ENCODE measurements at regions not wholly inside any gene's neighbourhood (a gene's known extent, or its start where the extent isn't known, plus 50 kb on each side); places are given as distances from the start of the nearest gene placed in this dataset.

DNA sequence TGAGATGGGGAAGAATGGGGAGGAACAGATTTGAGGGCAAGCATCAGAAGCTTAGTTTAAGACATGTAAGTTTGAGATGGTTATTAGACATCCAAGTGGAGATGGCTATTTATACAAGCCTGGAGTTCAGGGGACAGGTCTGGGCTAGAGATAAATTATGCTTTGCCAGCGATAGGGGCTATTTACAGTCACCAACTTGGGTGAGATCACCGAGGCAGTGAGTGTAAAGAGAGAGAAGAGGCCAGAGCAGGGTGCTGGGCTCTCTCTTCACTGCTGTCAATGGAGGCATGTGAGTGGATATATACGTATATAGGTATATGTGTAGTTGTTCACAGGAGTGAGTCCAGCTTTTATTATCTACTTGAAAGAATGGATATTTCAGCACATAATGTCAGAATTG is 81.0 kb downstream of the QPCT start:
- DNase-seq (ENCODE audit: low read depth, low spot score) = no peak

- no peak for DNase-seq (ENCODE audit: low read depth, low spot score)
Observed at GRCh38 chr2:37427241-37427640, 82.8 kb downstream of the QPCT start.

GRCh38 chr2:37436323-37436722 is 91.9 kb downstream of the QPCT start:
- no peak for DNase-seq (ENCODE audit: low read depth, low spot score)

DNA sequence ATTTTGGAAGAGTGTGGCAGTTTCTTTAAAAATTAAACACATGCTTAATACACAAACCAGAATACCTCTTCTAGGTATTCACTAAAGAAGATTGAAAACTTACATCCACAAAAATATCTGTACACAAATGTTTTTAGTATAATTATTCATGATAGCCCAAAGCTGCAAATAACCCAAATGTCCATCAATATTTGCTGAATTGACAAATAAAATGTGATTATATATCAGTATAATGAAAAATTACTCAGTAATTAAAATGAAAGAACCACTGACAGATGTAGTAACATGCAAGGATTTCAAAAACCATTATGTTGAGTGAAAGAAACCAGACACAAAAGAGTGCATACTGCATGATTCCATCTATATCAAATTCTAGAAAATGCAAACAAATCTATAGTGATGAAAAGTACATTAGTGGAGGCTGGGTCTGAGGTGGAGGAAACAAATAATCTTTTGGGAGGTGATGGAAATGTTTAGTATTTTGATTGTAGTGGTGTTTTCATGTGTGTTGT is 94.8 kb downstream of the QPCT start:
- no peak for DNase-seq (ENCODE audit: low read depth, low spot score)

DNA sequence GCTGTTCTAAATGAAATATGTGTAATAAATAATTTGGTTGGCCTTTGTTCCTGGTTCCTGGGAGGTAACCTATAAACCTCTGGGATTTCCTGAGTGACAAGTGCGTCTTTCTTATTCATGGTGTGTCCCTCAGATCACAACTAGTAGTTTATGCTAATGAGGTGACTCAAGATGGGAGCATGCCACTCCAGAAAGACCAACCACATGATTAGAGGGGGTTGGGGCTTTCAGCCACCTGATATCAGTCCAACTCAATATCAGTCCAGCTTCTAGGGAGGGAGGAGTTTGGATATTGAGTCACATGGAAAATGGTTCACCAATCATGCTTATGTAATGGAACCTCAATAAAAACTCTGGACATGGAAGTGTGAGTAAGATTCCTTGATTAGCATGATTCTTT is 96.6 kb downstream of the QPCT start:
- no peak for DNase-seq (ENCODE audit: low read depth, low spot score)

GRCh38 chr2:37443082-37443481 is 98.7 kb downstream of the QPCT start:
- no peak for DNase-seq (ENCODE audit: low read depth, low spot score)

DNA sequence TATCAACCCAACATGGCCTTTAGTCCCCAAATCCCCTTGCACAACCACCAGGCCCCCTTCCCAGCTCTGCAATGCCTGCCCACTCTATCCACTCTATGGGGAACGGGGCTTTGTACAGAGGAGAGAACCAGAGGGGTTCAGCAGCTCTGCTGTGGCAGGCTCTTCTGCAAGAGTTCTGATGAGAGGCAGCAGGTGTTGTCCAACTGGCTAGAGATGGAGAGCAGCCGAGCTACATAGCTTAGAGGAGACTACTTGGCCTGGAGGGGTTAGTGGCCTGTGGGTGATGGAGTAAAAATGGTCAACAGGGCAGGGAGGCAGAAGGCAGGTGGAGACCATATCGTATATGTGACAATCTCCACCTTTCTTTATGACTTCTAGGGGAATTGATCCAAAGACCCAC is 103.0 kb downstream of the QPCT start:
- no peak for DNase-seq (ENCODE audit: low read depth, low spot score)

DNA sequence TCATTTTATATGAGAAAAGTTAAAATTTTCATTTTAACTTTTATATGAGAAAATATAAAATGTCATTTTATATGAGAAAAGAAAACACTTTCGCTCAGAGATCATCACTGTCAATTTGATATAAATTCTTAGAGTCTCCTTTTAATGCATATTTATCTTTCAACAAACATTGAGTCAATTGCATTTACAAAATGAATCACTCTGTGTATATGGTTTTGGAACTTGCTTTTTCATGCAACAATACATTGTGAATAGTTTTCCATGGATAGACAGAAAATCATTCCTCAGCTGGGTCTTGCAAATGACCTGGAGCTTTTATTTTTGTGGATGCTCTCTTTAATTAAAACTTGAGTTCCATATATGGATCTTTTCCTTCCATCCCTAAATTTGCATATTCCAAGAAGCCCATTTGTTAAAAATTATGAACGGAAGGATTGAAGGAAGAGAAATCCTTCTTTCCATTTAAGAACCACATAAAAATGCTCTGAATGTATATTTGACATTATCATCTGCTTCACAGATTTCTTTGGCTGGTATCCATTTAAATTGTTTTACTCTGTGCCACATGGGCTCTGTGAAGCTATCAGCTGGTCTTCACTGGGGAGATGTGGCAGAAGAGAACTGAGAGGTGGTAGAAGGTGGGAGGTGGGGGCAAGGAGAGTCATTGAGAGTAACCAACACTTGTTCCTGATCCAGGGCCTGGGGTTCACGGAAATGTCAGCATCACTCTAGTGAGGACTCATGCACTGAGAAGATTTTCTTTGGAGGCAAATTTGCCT is 104.1 kb downstream of the QPCT start:
- DNase-seq (ENCODE audit: low read depth, low spot score) = no peak

DNA sequence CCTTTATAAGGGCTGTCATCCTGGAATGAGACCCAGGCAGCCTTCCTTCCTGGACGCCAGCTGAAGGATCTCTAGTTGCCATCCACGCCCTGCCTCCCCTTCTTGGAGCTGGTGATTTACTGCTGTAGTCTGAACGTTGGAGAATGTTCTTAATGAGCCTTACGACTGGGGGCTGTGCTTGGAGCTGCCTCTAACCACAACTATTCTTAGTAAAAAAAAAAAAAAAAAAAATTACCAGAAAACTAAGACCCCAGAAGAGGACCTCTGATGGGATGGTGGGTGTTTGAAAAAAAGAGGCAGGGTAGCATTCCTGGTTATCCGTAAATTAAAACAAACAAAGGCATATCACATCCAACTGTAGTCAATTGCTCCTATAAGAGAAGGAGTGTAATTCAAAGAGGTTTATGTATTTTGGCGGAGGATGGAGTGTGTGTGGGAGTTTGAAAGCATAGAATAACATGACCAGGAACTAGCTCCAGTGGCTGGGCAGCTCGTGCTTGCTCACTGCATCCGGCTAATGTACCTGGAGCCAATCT is 105.4 kb downstream of the QPCT start:
- DNase-seq (ENCODE audit: low read depth, low spot score) = no peak

GRCh38 chr2:37453027-37453426 is 108.6 kb downstream of the QPCT start:
- DNase-seq (ENCODE audit: low read depth, low spot score) = no peak

DNA sequence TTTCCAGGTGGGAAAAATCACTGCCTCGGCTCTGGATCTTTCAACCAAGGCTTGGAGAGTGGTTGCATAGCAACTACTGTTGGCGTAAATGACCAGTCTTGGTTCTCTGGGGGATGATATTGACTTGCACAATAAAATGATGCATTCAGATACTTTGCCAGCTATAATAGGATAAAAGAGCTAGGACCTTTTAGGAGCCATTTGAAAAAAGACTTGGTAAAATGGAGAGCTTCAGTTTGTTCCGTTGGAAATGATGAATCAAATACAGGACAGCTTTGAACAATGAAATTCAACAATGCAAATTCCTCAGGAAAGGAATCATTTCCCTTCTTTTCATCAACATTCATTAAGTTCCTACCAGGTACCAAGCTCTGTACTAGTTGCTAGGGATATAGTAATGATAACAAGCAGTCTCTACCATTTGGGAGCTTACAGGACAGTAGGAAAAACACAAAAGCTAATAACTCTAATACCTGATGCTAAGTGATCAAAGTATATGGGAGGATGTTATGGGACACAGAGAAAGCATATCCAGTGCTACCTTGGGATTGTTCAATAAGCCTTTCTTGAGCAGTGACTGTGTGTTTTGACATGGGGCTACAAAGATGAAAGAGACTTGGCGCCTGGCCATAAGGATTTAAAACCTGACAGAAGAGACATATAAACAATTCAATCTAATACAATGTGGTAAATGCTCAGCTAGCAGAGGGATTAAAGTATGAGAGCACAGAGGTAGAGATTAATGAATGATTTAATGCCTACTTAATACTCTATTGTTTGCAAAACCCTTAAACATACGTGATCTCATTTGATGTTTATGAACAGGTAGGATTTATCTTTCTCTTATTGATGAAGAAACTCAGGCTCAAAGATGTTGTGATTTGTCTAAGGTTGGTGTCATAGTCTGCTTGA is 110.7 kb downstream of the QPCT start:
- no peak for DNase-seq (ENCODE audit: low read depth, low spot score)

DNA sequence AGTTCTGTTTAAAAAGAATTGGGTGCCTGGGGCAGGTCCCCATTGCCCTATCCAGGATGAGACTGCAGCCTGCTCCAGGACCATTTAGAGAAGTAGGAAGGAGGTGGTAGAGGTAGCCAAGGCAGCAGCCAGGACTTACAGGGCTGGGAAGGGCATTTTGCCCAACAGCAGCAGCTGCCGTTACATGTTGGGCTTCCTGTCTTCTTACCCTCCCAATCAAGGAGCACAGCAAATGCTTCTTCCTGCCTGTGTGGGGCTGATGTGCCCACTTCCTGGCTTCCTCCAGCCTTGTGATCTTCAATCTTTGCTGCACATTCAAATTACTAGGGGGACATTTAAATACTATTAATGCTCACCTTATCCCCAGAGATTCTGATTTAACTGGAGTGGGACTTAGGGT is 112.0 kb downstream of the QPCT start:
- no peak for DNase-seq (ENCODE audit: low read depth, low spot score)

DNA sequence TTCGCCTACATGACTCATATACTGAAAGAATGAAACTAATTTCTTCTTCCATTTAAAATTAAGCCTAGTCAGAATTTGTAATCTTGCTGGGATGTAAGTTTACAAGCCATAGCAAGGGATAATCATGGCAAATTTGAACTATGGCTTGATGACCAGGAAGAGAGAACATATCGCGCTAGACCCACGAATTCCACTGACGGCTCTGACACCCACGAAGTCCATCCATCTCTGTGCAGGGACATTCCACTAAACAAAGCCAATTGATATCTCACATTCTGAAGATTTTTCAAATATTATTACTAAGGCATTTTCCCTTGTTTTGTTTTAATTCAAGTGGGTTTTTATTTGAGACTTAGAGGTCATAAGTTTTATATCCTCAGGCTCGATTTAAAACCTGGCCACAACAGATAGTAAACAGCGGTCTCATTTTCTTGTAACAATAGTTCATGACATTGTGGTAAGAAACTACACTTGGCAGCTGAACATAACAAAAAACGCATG is 113.0 kb downstream of the QPCT start:
- DNase-seq (ENCODE audit: low read depth, low spot score) = no peak

DNA sequence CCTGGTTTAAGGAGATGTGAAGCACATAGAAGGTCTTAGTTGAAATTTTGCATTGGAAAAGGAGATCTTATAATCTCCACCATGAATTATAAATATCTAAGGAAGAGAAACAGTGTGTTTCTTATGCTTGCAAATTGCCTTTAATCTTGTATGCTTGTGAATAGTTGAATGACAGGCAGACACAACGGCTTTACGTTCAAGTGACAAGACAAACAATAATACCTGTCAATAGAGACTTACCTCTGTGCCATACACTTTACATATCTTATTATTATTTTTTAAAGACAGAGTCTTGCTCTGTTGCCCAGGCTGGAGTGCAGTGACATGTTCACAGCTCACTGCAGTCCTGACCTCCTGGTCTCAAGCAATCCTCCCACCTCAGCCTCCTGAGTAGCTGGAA is 113.7 kb downstream of the QPCT start:
- no peak for DNase-seq (ENCODE audit: low read depth, low spot score)

DNA sequence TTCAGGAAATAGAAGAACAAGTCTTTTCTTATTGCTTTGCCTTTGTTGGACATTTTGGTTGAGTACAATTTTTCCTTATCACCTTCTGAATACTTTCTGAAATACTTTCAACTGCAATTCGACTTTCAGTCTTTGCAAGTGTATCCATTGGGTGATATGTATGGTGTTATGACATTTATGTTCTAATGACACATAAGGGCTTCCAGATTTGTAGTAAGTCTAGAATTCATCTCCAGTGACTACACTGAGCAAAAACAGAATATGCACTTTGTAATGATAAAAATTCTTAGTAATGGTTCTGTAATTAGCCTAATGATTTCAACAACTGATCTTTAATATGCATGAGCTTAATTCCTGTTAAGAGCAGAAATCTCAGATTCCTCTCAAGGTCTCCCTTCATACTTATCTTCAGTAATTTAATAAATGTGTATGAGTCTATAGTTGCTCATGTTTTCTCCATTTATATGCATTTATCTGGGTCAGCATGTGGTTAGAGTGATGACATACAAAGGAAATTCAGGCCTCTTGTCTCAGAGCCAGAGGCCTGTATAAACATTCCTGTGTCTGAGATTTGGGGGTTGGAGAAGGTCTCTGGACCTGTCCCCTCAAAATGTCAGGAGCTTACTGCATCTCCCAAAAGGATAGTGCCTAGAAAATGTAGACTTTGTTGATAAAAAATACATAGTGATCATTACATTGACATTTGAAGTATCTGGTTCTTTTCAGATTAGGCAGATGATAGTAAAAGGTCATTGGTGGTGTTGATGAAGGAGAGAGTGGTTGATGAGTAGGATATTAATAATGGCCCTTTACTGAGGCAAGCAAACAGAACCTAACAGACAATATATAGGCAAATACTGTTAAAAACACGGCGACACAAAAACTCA is 114.9 kb downstream of the QPCT start:
- no peak for DNase-seq (ENCODE audit: low read depth, low spot score)

DNA sequence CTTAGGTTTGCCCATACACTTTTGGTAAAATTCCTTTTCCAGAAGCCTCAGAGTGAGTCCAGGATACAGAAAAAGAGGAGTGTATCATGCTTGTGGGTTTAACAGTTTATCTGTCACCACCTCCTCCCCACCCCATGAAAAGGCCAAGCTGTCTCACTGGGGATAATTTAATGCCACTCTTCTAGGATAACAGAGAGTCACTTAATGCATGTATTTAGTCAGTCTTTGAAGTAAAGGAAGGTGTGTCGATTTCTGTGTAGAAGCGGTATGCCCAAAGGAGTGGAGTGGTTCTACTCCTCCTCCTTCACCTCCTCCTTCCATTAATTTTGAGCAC is 116.4 kb downstream of the QPCT start:
- no peak for DNase-seq (ENCODE audit: low read depth, low spot score)

- peak; percentile 16 for DNase-seq (ENCODE audit: low read depth, low spot score)
Observed at GRCh38 chr2:37464067-37464466, 119.6 kb downstream of the QPCT start.

DNA sequence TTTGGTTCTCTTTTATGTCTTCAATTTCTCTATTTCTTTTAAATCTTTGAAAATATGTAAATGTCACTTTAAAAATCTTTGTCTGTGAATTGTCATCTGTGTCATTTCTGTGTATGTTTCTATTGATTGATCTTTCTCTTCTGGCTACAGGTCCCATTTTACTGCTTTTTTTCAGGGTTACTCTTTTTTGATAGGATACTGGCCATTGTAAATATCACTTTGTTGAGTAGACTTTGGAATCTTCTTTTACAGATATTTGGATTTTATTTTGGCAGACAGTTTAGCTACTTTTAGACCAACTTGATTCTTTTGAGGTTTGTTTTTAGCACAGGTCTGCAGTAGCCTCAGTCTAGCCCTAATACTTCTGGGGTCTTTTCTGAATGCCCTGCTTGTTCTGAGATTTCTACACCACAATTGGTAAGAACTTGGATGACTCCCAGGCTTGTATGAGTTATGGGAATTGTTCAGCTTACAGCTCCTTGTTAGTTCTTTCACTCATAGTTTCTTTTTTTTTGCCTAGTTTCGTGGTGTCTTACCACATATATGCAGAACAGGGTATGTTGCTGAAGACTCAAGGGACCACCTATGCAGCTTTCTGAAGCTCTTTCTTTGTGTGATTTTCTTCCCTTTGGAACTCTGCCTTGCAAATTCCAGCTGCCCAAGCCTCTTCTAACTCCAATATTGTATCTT is 122.2 kb downstream of the QPCT start:
- DNase-seq (ENCODE audit: low read depth, low spot score) = no peak

DNA sequence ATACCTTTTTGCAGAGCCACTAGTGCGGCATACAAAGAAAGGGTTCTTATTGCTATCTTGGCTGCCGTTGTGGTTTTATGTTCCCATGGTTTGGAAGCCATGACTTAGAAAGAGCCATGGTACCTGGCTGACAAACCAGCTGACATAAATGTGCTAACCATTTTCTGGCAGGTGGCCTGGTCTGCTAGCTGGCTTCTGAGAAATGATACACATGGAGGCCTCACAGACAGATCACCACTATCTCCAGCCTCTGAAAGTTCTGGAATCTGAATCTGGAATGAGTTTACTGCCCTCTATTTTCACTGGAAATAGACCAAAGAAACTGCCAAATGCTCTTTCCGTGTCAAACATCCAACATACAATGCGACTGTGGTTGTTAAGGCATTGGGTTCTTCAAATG is 123.7 kb downstream of the QPCT start:
- DNase-seq (ENCODE audit: low read depth, low spot score) = no peak

DNA sequence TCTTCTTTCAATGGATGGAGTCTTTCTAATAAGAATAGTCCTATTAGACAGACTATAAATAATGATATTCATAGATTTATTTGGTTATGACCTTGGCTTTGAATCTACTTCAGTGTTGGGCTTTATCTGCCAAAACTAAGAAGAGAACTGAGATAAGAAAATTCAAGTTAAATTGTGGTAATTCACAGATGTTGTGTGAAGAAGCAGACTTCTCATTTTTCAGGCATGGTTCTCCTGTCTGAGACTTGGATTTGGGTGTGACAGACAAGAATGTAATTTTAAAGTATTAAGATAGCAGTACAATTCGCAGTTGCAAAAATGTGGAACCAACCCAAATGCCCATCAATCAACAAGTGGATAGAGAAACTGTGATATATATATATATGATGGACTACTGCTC is 124.7 kb downstream of the QPCT start:
- no peak for DNase-seq (ENCODE audit: low read depth, low spot score)

- DNase-seq (ENCODE audit: low read depth, low spot score) = no peak
Observed at GRCh38 chr2:37471104-37471503, 126.7 kb downstream of the QPCT start.
